ENCODE measurements at regions not wholly inside any gene's neighbourhood (a gene's known extent, or its start where the extent isn't known, plus 50 kb on each side); places are given as distances from the start of the nearest gene placed in this dataset.

GRCh38 chr13:51518827-51519226 is 65.4 kb upstream of the WDFY2 start:
- TF ChIP-seq BACH2 (CRISPR knock-in tag; IDR thresholded peaks at IDR 0.05; ENCODE audit: borderline replicate concordance) = no peak
- no peak for TF ChIP-seq RARB (CRISPR knock-in tag; IDR thresholded peaks at IDR 0.05)
- no peak for TF ChIP-seq ZFP3 (CRISPR knock-in tag; IDR thresholded peaks at IDR 0.05)
- TF ChIP-seq TOX (CRISPR knock-in tag; IDR thresholded peaks at IDR 0.05; ENCODE audit: borderline replicate concordance) = no peak
- no peak for TF ChIP-seq CSRNP3 (CRISPR knock-in tag; IDR thresholded peaks at IDR 0.05)
- no peak for TF ChIP-seq ZNF8 (CRISPR knock-in tag; IDR thresholded peaks at IDR 0.05)
- no peak for TF ChIP-seq ARNTL (CRISPR knock-in tag; IDR thresholded peaks at IDR 0.05; ENCODE audit: borderline replicate concordance, low read depth)
- TF ChIP-seq OSR1 (CRISPR knock-in tag; IDR thresholded peaks at IDR 0.05) = no peak
- no peak for TF ChIP-seq ZFP30 (CRISPR knock-in tag; IDR thresholded peaks at IDR 0.05)
- TF ChIP-seq CREB5 (CRISPR knock-in tag; IDR thresholded peaks at IDR 0.05; ENCODE audit: low read depth) = no peak
- no peak for TF ChIP-seq SNAI2 (CRISPR knock-in tag; IDR thresholded peaks at IDR 0.05)
- no peak for TF ChIP-seq CSDC2 (CRISPR knock-in tag; IDR thresholded peaks at IDR 0.05)
- TF ChIP-seq ESRRG (CRISPR knock-in tag; IDR thresholded peaks at IDR 0.05) = no peak
- no peak for TF ChIP-seq POU6F1 (CRISPR knock-in tag; IDR thresholded peaks at IDR 0.05; ENCODE audit: borderline replicate concordance, low read depth)
- no peak for TF ChIP-seq GLIS3 (CRISPR knock-in tag; IDR thresholded peaks at IDR 0.05)
- no peak for TF ChIP-seq ZNF70 (CRISPR knock-in tag; IDR thresholded peaks at IDR 0.05)
- no peak for TF ChIP-seq ZC3H10 (CRISPR knock-in tag; IDR thresholded peaks at IDR 0.05)
- no peak for TF ChIP-seq ZNF565 (CRISPR knock-in tag; conservative IDR thresholded peaks at IDR 0.05; ENCODE audit: low read depth)
- TF ChIP-seq PPARA (CRISPR knock-in tag; IDR thresholded peaks at IDR 0.05; ENCODE audit: borderline replicate concordance) = no peak
- TF ChIP-seq TCF4 (CRISPR knock-in tag; IDR thresholded peaks at IDR 0.05; ENCODE audit: borderline replicate concordance) = no peak
- ATAC-seq = peak; percentile 83

- ATAC-seq = peak; percentile 9; the same call in 1 of the 3 replicates
- no peak for TF ChIP-seq TCF4 (CRISPR knock-in tag; IDR thresholded peaks at IDR 0.05; ENCODE audit: borderline replicate concordance)
- no peak for TF ChIP-seq ZNF70 (CRISPR knock-in tag; IDR thresholded peaks at IDR 0.05)
- no peak for TF ChIP-seq ZNF8 (CRISPR knock-in tag; IDR thresholded peaks at IDR 0.05)
- no peak for TF ChIP-seq ARNTL (CRISPR knock-in tag; IDR thresholded peaks at IDR 0.05; ENCODE audit: borderline replicate concordance, low read depth)
- no peak for TF ChIP-seq TOX (CRISPR knock-in tag; IDR thresholded peaks at IDR 0.05; ENCODE audit: borderline replicate concordance)
- no peak for TF ChIP-seq SNAI2 (CRISPR knock-in tag; IDR thresholded peaks at IDR 0.05)
- no peak for TF ChIP-seq BACH2 (CRISPR knock-in tag; IDR thresholded peaks at IDR 0.05; ENCODE audit: borderline replicate concordance)
- no peak for TF ChIP-seq CSRNP3 (CRISPR knock-in tag; IDR thresholded peaks at IDR 0.05)
- no peak for TF ChIP-seq POU6F1 (CRISPR knock-in tag; IDR thresholded peaks at IDR 0.05; ENCODE audit: borderline replicate concordance, low read depth)
- TF ChIP-seq OSR1 (CRISPR knock-in tag; IDR thresholded peaks at IDR 0.05) = no peak
- TF ChIP-seq ISL1 (CRISPR knock-in tag; IDR thresholded peaks at IDR 0.05) = no peak
- no peak for TF ChIP-seq CSDC2 (CRISPR knock-in tag; IDR thresholded peaks at IDR 0.05)
- no peak for TF ChIP-seq ZFP3 (CRISPR knock-in tag; IDR thresholded peaks at IDR 0.05)
These were observed 64.5 kb upstream of the WDFY2 start for GRCh38 chr13:51519771-51520216.

GRCh38 chr13:51520524-51520923 is 63.7 kb upstream of the WDFY2 start:
- TF ChIP-seq PPARA (CRISPR knock-in tag; IDR thresholded peaks at IDR 0.05; ENCODE audit: borderline replicate concordance) = no peak
- no peak for TF ChIP-seq ZC3H10 (CRISPR knock-in tag; IDR thresholded peaks at IDR 0.05)
- no peak for ATAC-seq
